ENCODE measurements at regions not wholly inside any gene's neighbourhood (a gene's known extent, or its start where the extent isn't known, plus 50 kb on each side); places are given as distances from the start of the nearest gene placed in this dataset.

DNA sequence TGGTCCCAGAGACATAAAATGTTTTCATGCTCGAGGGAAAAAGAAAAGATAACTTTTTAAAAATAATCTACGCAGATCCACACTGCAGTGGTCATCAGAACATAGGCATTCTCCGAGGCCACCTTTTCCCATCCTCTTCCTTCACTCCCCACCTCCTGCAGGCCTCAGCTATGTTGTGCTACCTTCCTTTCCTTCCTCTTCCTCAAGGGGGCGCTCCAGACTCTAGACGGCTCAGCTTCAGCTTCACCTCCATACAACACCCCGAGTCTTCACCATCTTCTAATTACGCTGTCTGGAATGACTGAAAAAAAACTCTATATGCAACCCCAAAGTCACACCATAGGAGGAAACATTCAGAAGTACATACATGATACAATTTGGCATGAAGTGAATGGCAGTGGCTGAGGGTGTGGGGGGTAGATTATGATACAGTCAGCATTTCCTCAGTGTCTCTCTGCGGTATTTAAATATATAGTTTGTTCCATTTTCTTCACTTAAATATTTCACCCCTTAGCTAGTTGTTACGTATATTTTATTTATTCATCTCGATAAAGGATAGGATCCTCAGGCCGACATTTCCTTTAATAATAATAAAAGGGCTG lies 583.6 kb downstream of the IRS1 start:
- no peak for TF ChIP-seq SUZ12 (IDR thresholded peaks at IDR 0.05; ENCODE audit: extremely low read depth, insufficient read depth, insufficient read length)
- TF ChIP-seq YY1 (IDR thresholded peaks at IDR 0.05; ENCODE audit: insufficient read depth, insufficient read length), result no peak
- TF ChIP-seq ZNF274 (IDR thresholded peaks at IDR 0.05; ENCODE audit: low read depth, low read length), result no peak
- no peaks in the 10 kb centered on the region for H3K27me3 ChIP-seq (ENCODE audit: insufficient read depth, insufficient read length)
- peak; percentile 76 for DNase-seq (ENCODE audit: low read depth, low spot score)
- no peak overlapping the region for H3K4me3 ChIP-seq (ENCODE audit: insufficient read length, low read depth)
- no peak overlapping the region for H3K9ac ChIP-seq (ENCODE audit: insufficient read length, low read depth)
- H3K9me3 ChIP-seq (ENCODE audit: insufficient read depth, low read length), result no peaks in the 10 kb centered on the region
- no peaks in the 10 kb centered on the region for H3K4me1 ChIP-seq (ENCODE audit: insufficient read depth, insufficient read length)
- no peaks in the 10 kb centered on the region for H3K36me3 ChIP-seq (ENCODE audit: insufficient read depth, insufficient read length, low read length)

DNA sequence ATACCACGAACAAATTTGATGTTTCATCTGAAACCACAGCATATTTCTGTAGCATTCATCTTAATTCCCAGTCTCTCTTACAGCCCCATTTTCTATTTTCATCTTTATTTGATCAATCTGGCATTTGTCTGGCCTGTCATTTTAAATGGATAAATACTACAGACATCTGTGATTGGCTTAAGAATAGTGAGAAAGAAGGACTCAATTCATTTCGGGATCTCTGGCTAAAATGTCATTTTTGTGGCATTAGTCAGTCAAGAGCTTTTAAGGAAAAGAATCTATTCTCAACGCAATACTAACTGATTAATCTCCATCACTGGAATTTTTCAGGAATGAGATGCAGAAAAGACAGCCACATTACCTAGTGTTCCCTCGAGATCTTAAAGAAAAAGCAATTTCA lies 585.9 kb downstream of the IRS1 start:
- DNase-seq (ENCODE audit: low read depth, low spot score), result no peak
- no peaks in the 10 kb centered on the region for H3K4me1 ChIP-seq (ENCODE audit: insufficient read depth, insufficient read length)
- TF ChIP-seq YY1 (IDR thresholded peaks at IDR 0.05; ENCODE audit: insufficient read depth, insufficient read length) (no peak), ZNF274 (IDR thresholded peaks at IDR 0.05; ENCODE audit: low read depth, low read length) (no peak), SUZ12 (IDR thresholded peaks at IDR 0.05; ENCODE audit: extremely low read depth, insufficient read depth, insufficient read length) (no peak)
- H3K36me3 ChIP-seq (ENCODE audit: insufficient read depth, insufficient read length, low read length), result no peaks in the 10 kb centered on the region
- H3K27me3 ChIP-seq (ENCODE audit: insufficient read depth, insufficient read length), result no peaks in the 10 kb centered on the region
- no peaks in the 10 kb centered on the region for H3K9me3 ChIP-seq (ENCODE audit: insufficient read depth, low read length)
- no peak overlapping the region for H3K4me3 ChIP-seq (ENCODE audit: insufficient read length, low read depth)
- H3K9ac ChIP-seq (ENCODE audit: insufficient read length, low read depth), result no peak overlapping the region

- TF ChIP-seq SUZ12 (IDR thresholded peaks at IDR 0.05; ENCODE audit: extremely low read depth, insufficient read depth, insufficient read length), result no peak
- TF ChIP-seq ZNF274 (IDR thresholded peaks at IDR 0.05; ENCODE audit: low read depth, low read length), result no peak
- no peak for TF ChIP-seq YY1 (IDR thresholded peaks at IDR 0.05; ENCODE audit: insufficient read depth, insufficient read length)
- Histone ChIP-seq H3K9me3 (ENCODE audit: insufficient read depth, low read length) (no peaks in the 10 kb centered on the region), H3K9ac (ENCODE audit: insufficient read length, low read depth) (no peak overlapping the region), H3K4me3 (ENCODE audit: insufficient read length, low read depth) (no peak overlapping the region), H3K4me1 (ENCODE audit: insufficient read depth, insufficient read length) (no peaks in the 10 kb centered on the region), H3K27me3 (ENCODE audit: insufficient read depth, insufficient read length) (no peaks in the 10 kb centered on the region), H3K36me3 (ENCODE audit: insufficient read depth, insufficient read length, low read length) (no peaks in the 10 kb centered on the region)
- DNase-seq (ENCODE audit: low read depth, low spot score), result no peak
Observed at GRCh38 chr2:226211439-226211838, 588.2 kb downstream of the IRS1 start.

DNA sequence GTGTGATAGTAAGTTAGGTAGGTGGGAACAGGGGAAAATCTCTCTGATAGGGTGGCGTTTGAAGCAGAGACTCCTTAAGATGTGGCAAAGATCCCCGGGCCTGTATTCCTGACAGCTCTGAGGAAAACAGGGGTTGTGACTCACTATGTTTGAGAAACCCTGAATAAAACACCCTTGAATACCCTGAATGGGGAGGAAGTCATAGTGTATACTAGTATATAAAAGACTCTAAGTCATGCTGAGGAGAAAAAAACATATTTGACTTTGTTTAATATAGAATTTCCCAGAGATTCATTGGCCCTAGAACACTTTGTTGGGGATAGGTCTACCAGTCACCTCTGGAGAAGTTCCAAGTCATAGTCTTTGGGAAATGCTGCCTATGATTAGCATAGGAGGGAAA lies 590.9 kb downstream of the IRS1 start:
- DNase-seq (ENCODE audit: low read depth, low spot score), result no peak
- TF ChIP-seq SUZ12 (IDR thresholded peaks at IDR 0.05; ENCODE audit: extremely low read depth, insufficient read depth, insufficient read length), result no peak
- TF ChIP-seq ZNF274 (IDR thresholded peaks at IDR 0.05; ENCODE audit: low read depth, low read length), result no peak
- no peak for TF ChIP-seq YY1 (IDR thresholded peaks at IDR 0.05; ENCODE audit: insufficient read depth, insufficient read length)
- no peak overlapping the region for H3K4me3 ChIP-seq (ENCODE audit: insufficient read length, low read depth)
- no peaks in the 10 kb centered on the region for H3K9me3 ChIP-seq (ENCODE audit: insufficient read depth, low read length)
- H3K9ac ChIP-seq (ENCODE audit: insufficient read length, low read depth), result no peak overlapping the region
- no peaks in the 10 kb centered on the region for H3K4me1 ChIP-seq (ENCODE audit: insufficient read depth, insufficient read length)
- H3K27me3 ChIP-seq (ENCODE audit: insufficient read depth, insufficient read length), result no peaks in the 10 kb centered on the region
- H3K36me3 ChIP-seq (ENCODE audit: insufficient read depth, insufficient read length, low read length), result no peaks in the 10 kb centered on the region

DNA sequence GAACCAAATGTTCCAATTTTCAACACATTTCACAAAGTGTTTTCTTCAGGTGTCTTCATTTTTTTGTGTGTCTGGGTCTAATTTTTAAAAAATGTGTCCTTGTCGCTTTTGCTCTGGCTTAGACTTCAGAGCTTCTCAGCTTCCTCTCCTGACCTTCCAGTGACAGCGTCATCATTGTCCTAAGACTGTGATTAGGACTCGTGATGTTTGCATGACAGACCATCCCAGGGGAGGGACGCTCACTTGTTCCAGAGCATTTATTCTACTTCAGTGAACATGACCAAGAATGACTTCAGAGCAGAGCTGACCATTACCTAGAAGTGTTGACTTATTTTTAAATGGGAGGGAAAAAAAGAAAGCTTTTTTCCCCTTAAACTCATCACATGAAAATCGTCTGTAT lies 591.9 kb downstream of the IRS1 start:
- H3K9ac ChIP-seq (ENCODE audit: insufficient read length, low read depth), result no peak overlapping the region
- no peak for TF ChIP-seq SUZ12 (IDR thresholded peaks at IDR 0.05; ENCODE audit: extremely low read depth, insufficient read depth, insufficient read length)
- no peak for TF ChIP-seq ZNF274 (IDR thresholded peaks at IDR 0.05; ENCODE audit: low read depth, low read length)
- no peak for TF ChIP-seq YY1 (IDR thresholded peaks at IDR 0.05; ENCODE audit: insufficient read depth, insufficient read length)
- no peak for DNase-seq (ENCODE audit: low read depth, low spot score)
- no peak overlapping the region for H3K4me3 ChIP-seq (ENCODE audit: insufficient read length, low read depth)
- H3K27me3 ChIP-seq (ENCODE audit: insufficient read depth, insufficient read length), result no peaks in the 10 kb centered on the region
- H3K4me1 ChIP-seq (ENCODE audit: insufficient read depth, insufficient read length), result no peaks in the 10 kb centered on the region
- no peaks in the 10 kb centered on the region for H3K9me3 ChIP-seq (ENCODE audit: insufficient read depth, low read length)
- H3K36me3 ChIP-seq (ENCODE audit: insufficient read depth, insufficient read length, low read length), result no peaks in the 10 kb centered on the region

DNA sequence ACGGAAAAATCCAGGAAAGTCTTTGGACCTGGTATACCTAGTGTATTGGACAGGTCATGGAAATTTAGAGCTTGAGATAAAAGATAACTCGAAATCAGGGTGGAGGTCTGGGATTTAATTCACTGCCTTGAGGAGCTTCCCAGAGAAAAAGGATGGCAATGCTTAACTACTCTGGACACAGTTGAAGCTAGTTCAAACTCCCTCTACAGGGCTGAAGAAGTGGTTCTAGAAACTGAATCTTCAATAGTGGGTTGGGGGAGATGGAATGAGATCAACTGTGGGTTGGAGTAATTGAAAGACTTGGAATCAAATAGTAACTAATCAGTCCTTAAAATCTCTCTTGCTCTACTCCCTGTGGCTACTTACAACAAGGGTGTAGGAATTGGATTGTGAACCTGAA lies 600.1 kb downstream of the IRS1 start:
- Histone ChIP-seq H3K9me3 (ENCODE audit: insufficient read depth, low read length) (no peaks in the 10 kb centered on the region), H3K4me1 (ENCODE audit: insufficient read depth, insufficient read length) (no peaks in the 10 kb centered on the region), H3K4me3 (ENCODE audit: insufficient read length, low read depth) (no peak overlapping the region), H3K27me3 (ENCODE audit: insufficient read depth, insufficient read length) (no peaks in the 10 kb centered on the region), H3K36me3 (ENCODE audit: insufficient read depth, insufficient read length, low read length) (no peaks in the 10 kb centered on the region), H3K9ac (ENCODE audit: insufficient read length, low read depth) (no peak overlapping the region)
- TF ChIP-seq YY1 (IDR thresholded peaks at IDR 0.05; ENCODE audit: insufficient read depth, insufficient read length), result no peak
- TF ChIP-seq ZNF274 (IDR thresholded peaks at IDR 0.05; ENCODE audit: low read depth, low read length), result no peak
- TF ChIP-seq SUZ12 (IDR thresholded peaks at IDR 0.05; ENCODE audit: extremely low read depth, insufficient read depth, insufficient read length), result no peak
- DNase-seq (ENCODE audit: low read depth, low spot score), result no peak

GRCh38 chr2:226198956-226199355 lies 600.7 kb downstream of the IRS1 start:
- H3K4me3 ChIP-seq (ENCODE audit: insufficient read length, low read depth), result no peak overlapping the region
- H3K9me3 ChIP-seq (ENCODE audit: insufficient read depth, low read length), result no peaks in the 10 kb centered on the region
- H3K9ac ChIP-seq (ENCODE audit: insufficient read length, low read depth), result no peak overlapping the region
- no peaks in the 10 kb centered on the region for H3K4me1 ChIP-seq (ENCODE audit: insufficient read depth, insufficient read length)
- no peak for TF ChIP-seq YY1 (IDR thresholded peaks at IDR 0.05; ENCODE audit: insufficient read depth, insufficient read length)
- no peak for TF ChIP-seq SUZ12 (IDR thresholded peaks at IDR 0.05; ENCODE audit: extremely low read depth, insufficient read depth, insufficient read length)
- no peak for TF ChIP-seq ZNF274 (IDR thresholded peaks at IDR 0.05; ENCODE audit: low read depth, low read length)
- no peaks in the 10 kb centered on the region for H3K27me3 ChIP-seq (ENCODE audit: insufficient read depth, insufficient read length)
- no peaks in the 10 kb centered on the region for H3K36me3 ChIP-seq (ENCODE audit: insufficient read depth, insufficient read length, low read length)
- DNase-seq (ENCODE audit: low read depth, low spot score), result no peak
